Osteocyte (in vitro differentiated cells): ENCODE measurements at regions not wholly inside any gene's neighbourhood (a gene's known extent, or its start where the extent isn't known, plus 50 kb on each side); places are given as distances from the start of the nearest gene placed in this dataset.
"Not testable (repeated sequence)": the region's sequence is repeated elsewhere in the genome, so short reads cannot be mapped to it uniquely, and the experiment has no call there.

ENCODE experiments used
- DNase-seq: peaks from one replicate; pipeline ENCODE4 v3.0.0; 2021; ENCODE audit warnings: mixed read lengths; ENCODE audit not compliant: unreplicated experiment; ENCODE audit errors: extremely low spot score
- H3K27ac Mint-ChIP-seq: one replicate; pipeline ENCODE4 v1.8.0; 2021; ENCODE audit warnings: mild to moderate bottlenecking, mixed read lengths; ENCODE audit not compliant: unreplicated experiment
- H3K27me3 Mint-ChIP-seq: one replicate; pipeline ENCODE4 v1.8.0; 2021; ENCODE audit warnings: mixed read lengths; ENCODE audit not compliant: unreplicated experiment
- H3K36me3 Mint-ChIP-seq: one replicate; pipeline ENCODE4 v1.8.0; 2021; ENCODE audit warnings: mixed read lengths; ENCODE audit not compliant: unreplicated experiment
- H3K4me1 Mint-ChIP-seq: one replicate; pipeline ENCODE4 v1.8.0; 2021; ENCODE audit warnings: mixed read lengths; ENCODE audit not compliant: unreplicated experiment
- H3K4me3 Mint-ChIP-seq: one replicate; pipeline ENCODE4 v1.8.0; 2021; ENCODE audit warnings: mild to moderate bottlenecking, moderate library complexity, mixed read lengths; ENCODE audit not compliant: unreplicated experiment
- H3K9me3 Mint-ChIP-seq: one replicate; pipeline ENCODE4 v1.8.0; 2021; ENCODE audit warnings: mixed read lengths; ENCODE audit not compliant: unreplicated experiment
- CTCF ChIP-seq: fragments of 200-600 bp; sonication (generic); IDR thresholded peaks from 2 replicates; pipeline ENCODE4 v1.5.0; 2021; ENCODE audit warnings: antibody characterized with exemption, mild to moderate bottlenecking, moderate library complexity

GRCh38 chr4:20078644-20079043 is 173.1 kb upstream of the SLIT2 start:
- H3K9me3 Mint-ChIP-seq: peaks cover 10% of the 10 kb centered on the region
- H3K27ac Mint-ChIP-seq: no peak overlapping the region
- no peaks in the 10 kb centered on the region for H3K27me3 Mint-ChIP-seq
- DNase-seq: no peak
- no peaks in the 10 kb centered on the region for H3K36me3 Mint-ChIP-seq
- no peak overlapping the region for H3K4me3 Mint-ChIP-seq
- peaks cover 7% of the 10 kb centered on the region for H3K4me1 Mint-ChIP-seq
- no peak for TF ChIP-seq CTCF

- peak; percentile 39 for TF ChIP-seq CTCF
- no peaks in the 10 kb centered on the region for H3K36me3 Mint-ChIP-seq
- H3K27ac Mint-ChIP-seq: no peak overlapping the region
- H3K4me3 Mint-ChIP-seq: no peak overlapping the region
- H3K4me1 Mint-ChIP-seq: peaks cover 11% of the 10 kb centered on the region
- no peak for DNase-seq
- H3K9me3 Mint-ChIP-seq: peaks cover 5% of the 10 kb centered on the region
- H3K27me3 Mint-ChIP-seq: no peaks in the 10 kb centered on the region
These were observed 176.3 kb upstream of the SLIT2 start for GRCh38 chr4:20075248-20075871.

GRCh38 chr4:20074450-20074849 is 177.3 kb upstream of the SLIT2 start:
- Mint-ChIP-seq H3K4me3 (no peak overlapping the region), H3K36me3 (no peaks in the 10 kb centered on the region), H3K27me3 (no peaks in the 10 kb centered on the region), H3K4me1 (peaks cover 11% of the 10 kb centered on the region), H3K9me3 (peaks cover 5% of the 10 kb centered on the region), H3K27ac (no peak overlapping the region)
- DNase-seq: no peak
- TF ChIP-seq CTCF: no peak

GRCh38 chr4:20065952-20066351 is 185.8 kb upstream of the SLIT2 start:
- Mint-ChIP-seq H3K4me1 (no peaks in the 10 kb centered on the region), H3K27me3 (no peaks in the 10 kb centered on the region), H3K4me3 (no peak overlapping the region), H3K36me3 (no peaks in the 10 kb centered on the region), H3K27ac (no peak overlapping the region), H3K9me3 (no peaks in the 10 kb centered on the region)
- no peak for DNase-seq
- no peak for TF ChIP-seq CTCF

GRCh38 chr4:20062857-20063256 is 188.8 kb upstream of the SLIT2 start:
- not testable (repeated sequence) for H3K4me1 Mint-ChIP-seq, H3K9me3 Mint-ChIP-seq, DNase-seq, H3K4me3 Mint-ChIP-seq, H3K27ac Mint-ChIP-seq, H3K27me3 Mint-ChIP-seq, H3K36me3 Mint-ChIP-seq

- TF ChIP-seq CTCF: no peak
- no peaks in the 10 kb centered on the region for H3K9me3 Mint-ChIP-seq
- H3K27me3 Mint-ChIP-seq: no peaks in the 10 kb centered on the region
- H3K36me3 Mint-ChIP-seq: no peaks in the 10 kb centered on the region
- H3K4me1 Mint-ChIP-seq: no peaks in the 10 kb centered on the region
- no peak overlapping the region for H3K27ac Mint-ChIP-seq
- DNase-seq: no peak
- H3K4me3 Mint-ChIP-seq: no peak overlapping the region
These were observed 189.7 kb upstream of the SLIT2 start for GRCh38 chr4:20062054-20062453.
